HFFc6 (cell line): ENCODE measurements at regions not wholly inside any gene's neighbourhood (a gene's known extent, or its start where the extent isn't known, plus 50 kb on each side); places are given as distances from the start of the nearest gene placed in this dataset.
"Not testable (repeated sequence)": the region's sequence is repeated elsewhere in the genome, so short reads cannot be mapped to it uniquely, and the experiment has no call there.

ENCODE experiments used
- DNase-seq: peaks from one replicate; pipeline ENCODE4 v3.0.0-alpha.2; 2018
- H3K27ac Mint-ChIP-seq: 2 replicates; pipeline ENCODE4 v1.8.0; 2020; ENCODE audit warnings: mild to moderate bottlenecking, mixed read lengths
- H3K27me3 Mint-ChIP-seq: 2 replicates; pipeline ENCODE4 v1.8.0; 2021; ENCODE audit warnings: mild to moderate bottlenecking, moderate library complexity, mixed read lengths; ENCODE audit not compliant: insufficient read depth
- H3K36me3 Mint-ChIP-seq: 2 replicates; pipeline ENCODE4 v1.8.0; 2021; ENCODE audit warnings: low read depth, mixed read lengths
- H3K4me1 Mint-ChIP-seq: 2 replicates; pipeline ENCODE4 v1.8.0; 2020; ENCODE audit warnings: low read depth, mixed read lengths
- H3K4me3 Mint-ChIP-seq: 2 replicates; pipeline ENCODE4 v1.8.0; 2020; ENCODE audit warnings: mild to moderate bottlenecking, moderate library complexity, mixed read lengths
- H3K9me3 Mint-ChIP-seq: 2 replicates; pipeline ENCODE4 v1.8.0; 2020; ENCODE audit warnings: mild to moderate bottlenecking, mixed read lengths
- TF ChIP-seq, protein P1 (sequence below): fragments of 200-600 bp; sonication (generic); IDR thresholded peaks from 2 replicates; pipeline ENCODE4 v1.5.0; 2021; ENCODE audit warnings: antibody characterized with exemption, mild to moderate bottlenecking

DNA sequence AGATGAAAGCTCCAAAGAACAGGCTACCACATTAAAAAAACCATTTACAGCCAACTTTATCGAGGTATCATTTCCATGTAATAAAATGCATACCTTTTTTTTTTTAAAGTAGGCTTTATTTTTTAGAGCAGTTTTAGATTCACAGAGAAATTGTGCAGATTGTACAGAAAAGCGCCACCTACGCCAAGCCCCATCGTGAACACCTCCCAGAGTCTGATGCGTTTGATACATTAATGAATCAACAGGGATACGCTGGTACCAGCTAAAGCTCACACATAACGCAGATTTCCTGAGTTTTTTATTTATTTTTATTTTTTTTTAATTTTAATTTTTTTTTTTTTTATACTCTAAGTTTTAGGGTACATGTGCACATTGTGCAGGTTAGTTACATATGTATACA, 129.9 kb downstream of the KIF26A start:
- Mint-ChIP-seq H3K36me3 (0 out of 2 replicates have a peak, but pooled peaks cover 11% of the 10 kb centered on the region), H3K4me3 (no peak overlapping the region), H3K27me3 (no peaks in the 10 kb centered on the region), H3K4me1 (no peaks in the 10 kb centered on the region), H3K27ac (no peak overlapping the region), H3K9me3 (peaks cover 51% of the 10 kb centered on the region)
- TF ChIP-seq, protein P1, sequence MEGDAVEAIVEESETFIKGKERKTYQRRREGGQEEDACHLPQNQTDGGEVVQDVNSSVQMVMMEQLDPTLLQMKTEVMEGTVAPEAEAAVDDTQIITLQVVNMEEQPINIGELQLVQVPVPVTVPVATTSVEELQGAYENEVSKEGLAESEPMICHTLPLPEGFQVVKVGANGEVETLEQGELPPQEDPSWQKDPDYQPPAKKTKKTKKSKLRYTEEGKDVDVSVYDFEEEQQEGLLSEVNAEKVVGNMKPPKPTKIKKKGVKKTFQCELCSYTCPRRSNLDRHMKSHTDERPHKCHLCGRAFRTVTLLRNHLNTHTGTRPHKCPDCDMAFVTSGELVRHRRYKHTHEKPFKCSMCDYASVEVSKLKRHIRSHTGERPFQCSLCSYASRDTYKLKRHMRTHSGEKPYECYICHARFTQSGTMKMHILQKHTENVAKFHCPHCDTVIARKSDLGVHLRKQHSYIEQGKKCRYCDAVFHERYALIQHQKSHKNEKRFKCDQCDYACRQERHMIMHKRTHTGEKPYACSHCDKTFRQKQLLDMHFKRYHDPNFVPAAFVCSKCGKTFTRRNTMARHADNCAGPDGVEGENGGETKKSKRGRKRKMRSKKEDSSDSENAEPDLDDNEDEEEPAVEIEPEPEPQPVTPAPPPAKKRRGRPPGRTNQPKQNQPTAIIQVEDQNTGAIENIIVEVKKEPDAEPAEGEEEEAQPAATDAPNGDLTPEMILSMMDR = no peak
- no peak for DNase-seq

DNA sequence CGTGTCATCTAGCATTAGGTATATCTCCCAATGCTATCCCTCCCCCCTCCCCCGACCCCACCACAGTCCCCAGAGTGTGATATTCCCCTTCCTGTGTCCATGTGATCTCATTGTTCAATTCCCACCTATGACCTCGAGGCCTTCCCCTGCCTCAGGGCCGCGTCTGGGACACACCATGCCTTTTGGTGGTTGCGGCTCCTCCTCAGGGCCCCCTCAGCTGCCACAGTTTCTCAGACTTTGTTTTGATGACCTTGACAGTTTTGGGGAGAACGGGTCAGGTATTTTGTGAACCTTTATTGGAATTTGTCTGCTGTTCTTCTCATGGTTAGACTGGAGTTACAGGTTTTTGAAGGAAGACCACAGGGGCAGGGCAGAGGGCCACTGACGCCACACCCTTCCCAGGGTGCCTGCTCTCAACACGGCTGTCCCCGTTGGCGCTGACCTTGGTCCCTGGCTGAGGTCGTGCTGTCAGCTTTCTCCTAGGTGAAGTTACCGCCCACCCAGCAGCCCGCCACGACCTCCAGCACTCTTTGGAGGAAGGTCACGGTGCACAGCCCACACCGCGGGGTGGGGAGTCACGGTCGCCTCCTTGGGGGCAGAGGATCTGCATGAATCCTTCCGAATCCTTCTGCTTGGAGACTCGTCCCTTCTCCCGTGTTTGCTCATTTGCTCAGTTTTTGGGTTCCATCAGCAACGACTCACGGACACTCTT, 130.5 kb downstream of the KIF26A start:
- DNase-seq = no peak
- no peak overlapping the region for H3K27ac Mint-ChIP-seq
- H3K36me3 Mint-ChIP-seq = 0 out of 2 replicates have a peak, but pooled peaks cover 7% of the 10 kb centered on the region
- H3K4me3 Mint-ChIP-seq = no peak overlapping the region
- H3K27me3 Mint-ChIP-seq = no peaks in the 10 kb centered on the region
- H3K4me1 Mint-ChIP-seq = no peaks in the 10 kb centered on the region
- TF ChIP-seq, protein P1 = no peak
- H3K9me3 Mint-ChIP-seq = peaks cover 46% of the 10 kb centered on the region

DNA sequence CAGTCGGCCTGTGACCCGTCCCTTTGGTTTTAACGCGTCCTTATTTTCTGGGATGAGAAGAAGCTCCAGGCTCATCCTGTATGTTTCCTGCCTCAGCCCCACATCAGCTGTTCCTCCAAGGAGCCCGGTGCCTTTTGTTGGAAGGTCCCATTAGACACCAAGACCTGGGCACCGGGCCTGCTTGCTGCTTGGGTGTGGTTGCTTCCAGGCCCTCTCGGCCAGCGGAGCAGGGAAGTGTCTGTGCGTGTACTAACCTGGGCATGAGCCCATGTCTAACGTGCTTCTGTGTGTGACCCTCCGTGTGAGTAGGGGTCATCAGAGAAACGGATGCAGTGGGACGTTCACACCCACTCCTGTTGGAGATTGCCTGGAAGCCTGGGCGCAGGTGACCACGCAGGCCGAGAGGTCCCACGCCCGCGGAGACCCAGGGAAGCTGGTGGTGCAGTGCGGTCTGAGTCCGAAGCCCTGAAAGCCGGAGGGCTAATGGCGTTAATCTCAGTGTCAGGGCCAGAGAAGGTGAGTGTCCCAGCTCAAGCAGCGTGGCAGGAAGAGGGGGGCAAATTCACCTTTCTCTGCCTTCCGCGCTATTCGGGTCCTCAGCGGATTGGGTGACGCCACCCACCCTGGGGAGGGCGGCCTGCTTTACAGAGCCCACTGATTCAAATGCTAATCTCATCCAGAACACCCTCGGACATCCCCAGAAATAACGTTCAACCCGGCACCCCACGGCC, 131.3 kb downstream of the KIF26A start:
- not testable (repeated sequence) for H3K36me3 Mint-ChIP-seq, H3K27ac Mint-ChIP-seq
- peaks cover 43% of the 10 kb centered on the region for H3K9me3 Mint-ChIP-seq

DNA sequence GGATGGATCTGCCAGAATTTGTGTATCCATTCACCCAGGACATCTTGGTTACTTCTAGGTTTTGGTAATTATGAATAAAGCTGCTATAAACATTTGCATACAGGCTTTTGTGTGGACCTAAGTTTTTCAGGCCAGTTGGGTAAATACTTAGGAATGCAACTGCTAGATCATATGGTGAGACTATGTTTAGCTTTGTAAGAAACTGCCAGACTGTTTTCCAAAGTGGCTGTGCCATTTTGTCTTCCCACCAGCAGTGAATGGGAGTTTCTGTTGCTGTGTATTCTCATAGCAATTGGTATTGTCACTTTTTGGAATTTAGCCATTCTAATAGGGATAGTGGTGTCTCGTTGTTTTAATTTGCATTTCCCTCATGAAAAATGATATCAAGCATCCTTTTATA, 133.0 kb downstream of the KIF26A start:
- H3K36me3 Mint-ChIP-seq = 0 out of 2 replicates have a peak, but pooled peaks cover 5% of the 10 kb centered on the region
- no peaks in the 10 kb centered on the region for H3K4me1 Mint-ChIP-seq
- no peak overlapping the region for H3K4me3 Mint-ChIP-seq
- TF ChIP-seq, protein P1 = no peak
- no peak for DNase-seq
- no peak overlapping the region for H3K27ac Mint-ChIP-seq
- H3K9me3 Mint-ChIP-seq = peaks cover 39% of the 10 kb centered on the region
- peaks cover 1% of the 10 kb centered on the region; the same call in 1 of the 2 replicates for H3K27me3 Mint-ChIP-seq

More for the DNA sequence above, 131.3 kb downstream of the KIF26A start:
- not testable (repeated sequence) for H3K4me3 Mint-ChIP-seq, H3K4me1 Mint-ChIP-seq, DNase-seq, H3K27me3 Mint-ChIP-seq

DNA sequence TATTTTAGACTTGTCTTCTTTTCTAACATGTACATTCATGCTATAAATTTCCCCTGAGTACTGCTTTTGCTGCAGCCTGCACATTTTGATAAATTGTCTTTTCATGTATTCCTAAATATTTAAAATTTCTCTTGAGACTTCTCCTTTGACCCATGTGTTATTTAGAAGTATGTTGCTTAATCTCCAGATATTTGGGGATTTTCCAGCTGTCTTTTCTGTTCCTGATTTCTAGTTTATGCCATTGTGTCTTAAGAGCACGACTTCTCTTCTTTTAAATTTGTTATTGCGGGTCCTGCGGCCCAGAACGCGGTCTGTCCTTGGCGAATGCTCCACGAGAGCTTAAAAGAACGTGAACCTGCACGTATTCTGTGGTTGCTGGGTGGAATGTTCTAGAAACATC, 136.4 kb downstream of the KIF26A start:
- H3K36me3 Mint-ChIP-seq = no peaks in the 10 kb centered on the region
- no peak overlapping the region for H3K27ac Mint-ChIP-seq
- H3K4me1 Mint-ChIP-seq = no peaks in the 10 kb centered on the region
- no peak for DNase-seq
- peaks cover 1% of the 10 kb centered on the region; the same call in 1 of the 2 replicates for H3K27me3 Mint-ChIP-seq
- TF ChIP-seq, protein P1 = no peak
- peaks cover 39% of the 10 kb centered on the region for H3K9me3 Mint-ChIP-seq
- H3K4me3 Mint-ChIP-seq = no peak overlapping the region
